ENCODE measurements at regions not wholly inside any gene's neighbourhood (a gene's known extent, or its start where the extent isn't known, plus 50 kb on each side); places are given as distances from the start of the nearest gene placed in this dataset.
"Not testable (repeated sequence)": the region's sequence is repeated elsewhere in the genome, so short reads cannot be mapped to it uniquely, and the experiment has no call there.

DNA sequence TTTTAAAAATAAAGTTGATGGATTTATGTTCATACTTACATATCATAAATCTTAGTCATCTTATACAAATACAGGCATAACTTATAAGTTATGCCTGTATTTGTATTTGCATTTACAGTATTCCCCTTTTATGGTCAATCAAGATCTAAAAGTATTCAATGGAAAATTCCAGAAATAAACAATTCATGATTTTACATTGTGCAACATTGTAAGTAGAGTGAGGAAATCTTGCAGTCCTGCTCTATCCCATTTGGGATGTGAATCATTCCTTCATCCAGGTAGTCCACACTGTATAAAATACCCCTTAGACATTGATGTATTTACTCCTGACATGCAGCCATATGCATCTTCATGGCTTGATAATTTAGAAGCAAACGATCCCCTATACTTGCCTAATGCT lies 795.3 kb downstream of the SLITRK1 start:
- DNase-seq: no peak

DNA sequence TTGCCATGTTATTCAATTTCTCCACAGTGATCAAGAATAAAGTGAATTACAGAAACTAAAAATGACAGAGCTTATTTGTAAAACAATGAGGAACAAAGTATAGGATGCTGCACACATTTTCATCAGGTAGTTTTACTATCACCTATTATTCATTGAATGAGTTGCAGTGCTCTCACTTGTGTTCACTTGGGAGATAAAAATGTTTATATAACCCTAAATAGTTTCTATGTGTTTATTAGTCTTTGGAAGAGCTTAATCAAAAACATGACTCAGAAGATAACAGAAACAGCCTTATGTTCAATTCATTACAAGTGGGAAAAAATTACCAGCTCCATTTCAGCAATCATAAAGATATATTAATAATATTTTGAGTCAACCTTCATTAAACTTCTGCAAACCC lies 796.2 kb downstream of the SLITRK1 start:
- no peak for DNase-seq

DNA sequence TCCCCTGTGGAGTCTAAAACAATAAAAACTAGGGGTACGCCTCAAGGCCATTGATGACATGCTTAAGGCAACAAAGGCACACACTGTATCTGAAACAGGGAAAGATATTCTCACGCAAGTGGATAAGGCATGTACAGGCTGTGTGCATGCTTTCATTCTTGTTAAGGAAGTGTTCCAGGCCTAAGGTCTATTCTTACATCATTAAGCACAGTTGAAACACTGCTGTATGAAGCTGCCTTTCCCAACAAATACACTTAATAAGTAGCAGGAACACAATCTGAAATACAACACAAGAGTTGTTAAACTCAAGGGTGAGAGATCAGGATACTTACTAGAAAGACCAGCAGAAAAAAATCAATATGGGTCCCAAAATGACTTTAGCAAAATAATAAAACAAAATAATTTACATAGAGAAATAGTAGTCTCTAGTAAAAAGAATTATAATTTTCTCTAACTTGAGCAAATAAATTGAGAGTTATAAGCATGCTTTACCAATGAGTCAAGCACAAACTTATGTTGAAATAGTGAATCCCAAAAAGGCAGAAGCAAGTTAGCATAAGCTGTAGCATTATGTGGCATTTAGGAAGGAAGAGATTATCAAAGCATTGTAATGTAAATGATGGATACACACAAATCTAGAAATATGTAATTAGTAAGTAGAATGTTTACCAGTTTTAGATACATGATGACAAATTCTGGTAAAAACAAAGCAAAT lies 796.9 kb downstream of the SLITRK1 start:
- DNase-seq: no peak

DNA sequence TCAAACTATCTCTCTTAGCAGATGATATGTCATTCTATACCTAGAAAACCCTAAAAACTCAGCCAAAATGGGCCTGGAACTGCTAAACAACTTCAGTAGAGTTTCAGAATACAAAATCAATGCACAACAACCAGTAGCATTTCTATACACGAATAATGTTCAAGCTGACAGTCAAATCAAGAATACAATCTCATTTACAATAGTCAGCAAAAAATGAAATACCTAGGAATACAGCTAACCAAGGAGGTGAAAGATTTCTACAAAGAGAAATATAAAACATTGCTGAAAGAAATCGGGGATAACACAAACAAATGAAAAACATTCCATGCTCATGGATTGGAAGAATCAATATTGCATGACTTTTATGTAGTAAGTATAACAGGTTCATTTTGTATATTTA lies 804.8 kb downstream of the SLITRK1 start:
- DNase-seq: no peak

DNA sequence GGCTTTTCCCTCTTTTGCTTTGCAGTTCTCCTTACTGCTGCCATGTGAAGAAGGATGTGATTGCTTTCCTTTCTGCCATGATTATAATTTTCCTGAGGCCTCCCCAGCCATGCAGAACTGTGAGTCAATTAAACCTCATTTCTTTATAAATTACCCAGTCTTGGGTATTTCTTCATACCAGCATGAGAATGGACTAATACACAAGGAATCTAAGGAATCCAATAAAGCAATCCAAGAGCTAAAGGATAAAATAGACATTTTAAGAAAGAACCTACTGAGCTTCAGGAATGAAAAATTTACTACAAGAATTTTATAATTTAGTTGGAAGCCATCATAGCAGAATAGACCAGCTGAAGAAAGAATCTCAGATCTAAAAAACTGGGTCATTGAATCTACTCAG lies 808.3 kb downstream of the SLITRK1 start:
- not testable (repeated sequence) for DNase-seq

DNA sequence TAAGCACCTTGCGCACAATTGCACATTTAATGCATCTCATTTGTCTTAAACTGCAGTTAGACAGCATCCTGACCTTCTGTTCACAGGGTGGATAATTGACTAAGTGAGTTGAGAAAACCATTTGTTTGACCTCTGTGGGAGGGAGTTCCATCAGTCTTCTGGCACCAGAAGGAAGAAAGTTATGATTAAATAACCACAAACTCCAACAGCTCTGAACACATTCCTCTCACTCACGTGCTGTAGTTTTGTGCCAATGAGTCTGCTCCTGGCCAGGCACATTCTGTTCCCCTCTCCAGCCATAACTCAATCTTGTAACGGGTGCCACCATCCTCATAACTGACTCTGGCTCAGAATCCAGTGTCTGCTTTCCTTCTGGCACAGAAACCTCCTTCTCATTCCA lies 817.2 kb downstream of the SLITRK1 start:
- DNase-seq: no peak

DNA sequence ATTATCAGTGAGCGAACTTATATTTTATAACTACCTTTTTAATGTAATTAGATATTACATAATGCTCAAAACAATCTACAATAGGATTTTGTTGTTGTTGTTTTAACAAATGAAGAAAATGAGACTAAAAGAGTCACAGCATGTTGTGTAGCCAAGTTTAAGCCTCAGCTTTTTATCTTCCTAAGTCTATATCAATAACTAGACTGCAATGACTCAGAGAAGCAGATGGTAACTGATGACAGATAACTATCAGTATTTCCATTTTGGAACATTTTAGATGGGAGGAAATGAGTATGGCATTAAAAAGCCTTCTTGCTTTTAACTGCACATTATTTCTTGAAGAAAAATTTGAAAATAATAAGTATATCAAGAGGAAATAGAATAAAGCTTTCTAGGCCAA lies 825.2 kb downstream of the SLITRK1 start:
- DNase-seq: no peak

DNA sequence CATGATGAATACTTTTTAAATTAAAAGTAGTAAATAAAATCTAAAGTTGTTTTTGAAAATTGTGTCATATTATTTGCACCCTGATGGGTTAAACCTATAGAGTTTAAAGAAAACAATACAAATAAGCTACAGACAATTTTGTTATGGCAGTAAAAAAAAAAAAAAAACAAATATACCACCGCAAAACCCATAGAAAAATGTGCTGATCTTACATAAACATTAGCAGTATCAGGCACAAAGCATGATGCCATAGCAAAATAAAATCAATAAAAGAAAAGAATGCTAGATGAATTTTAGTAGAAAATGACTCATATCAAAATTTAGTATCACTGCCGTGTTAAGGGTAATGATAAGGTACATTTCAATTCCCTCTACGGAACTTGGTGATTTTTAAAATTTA lies 826.0 kb downstream of the SLITRK1 start:
- no peak for DNase-seq

DNA sequence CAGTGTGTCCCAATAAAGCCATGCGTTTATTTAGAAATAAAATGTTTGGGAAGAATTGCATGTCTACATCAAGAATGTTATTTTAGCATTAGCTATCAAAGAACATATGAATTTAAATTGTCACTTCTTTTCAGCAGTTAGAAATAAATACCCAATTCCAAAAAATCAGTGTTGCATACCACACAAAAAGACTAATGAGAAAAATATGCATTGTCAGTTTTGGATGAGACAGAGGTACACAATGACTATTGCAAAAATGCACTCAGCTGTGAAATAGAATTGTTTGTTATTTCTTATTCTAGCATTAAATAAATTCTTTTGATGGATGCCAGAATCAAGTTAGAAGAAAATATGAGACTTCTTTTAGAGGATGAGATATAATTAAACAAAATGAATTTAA lies 833.9 kb downstream of the SLITRK1 start:
- no peak for DNase-seq

DNA sequence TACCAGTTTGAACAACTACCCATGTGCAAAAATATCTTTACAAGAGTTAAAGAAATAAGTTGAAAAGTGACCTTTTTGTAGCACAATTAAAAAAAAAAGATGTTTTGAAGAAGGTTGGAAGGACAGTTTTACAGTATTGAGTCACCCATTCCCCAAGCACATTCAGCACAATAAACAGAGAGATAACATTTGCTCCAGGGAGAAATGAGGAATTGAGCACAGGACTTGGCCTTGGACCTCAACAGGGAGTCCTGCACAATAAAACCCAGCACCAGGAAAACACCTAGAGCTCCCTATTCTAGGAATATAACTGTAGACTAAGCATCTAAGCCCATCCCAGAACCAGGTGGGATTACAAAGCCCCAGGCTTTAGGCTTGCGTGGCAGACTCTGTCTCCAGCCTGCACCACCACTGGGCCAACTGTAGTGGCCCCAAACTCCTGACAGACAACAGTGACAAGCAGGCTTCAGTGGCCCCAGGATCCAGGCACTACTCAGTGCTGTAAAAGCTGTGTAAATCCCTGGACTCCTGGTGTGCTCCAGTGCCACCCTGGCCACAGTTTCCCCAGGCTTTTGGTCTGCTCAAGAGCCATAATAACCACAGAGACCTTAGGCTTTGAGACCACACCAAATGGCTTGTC lies 857.2 kb downstream of the SLITRK1 start:
- no peak for DNase-seq

DNA sequence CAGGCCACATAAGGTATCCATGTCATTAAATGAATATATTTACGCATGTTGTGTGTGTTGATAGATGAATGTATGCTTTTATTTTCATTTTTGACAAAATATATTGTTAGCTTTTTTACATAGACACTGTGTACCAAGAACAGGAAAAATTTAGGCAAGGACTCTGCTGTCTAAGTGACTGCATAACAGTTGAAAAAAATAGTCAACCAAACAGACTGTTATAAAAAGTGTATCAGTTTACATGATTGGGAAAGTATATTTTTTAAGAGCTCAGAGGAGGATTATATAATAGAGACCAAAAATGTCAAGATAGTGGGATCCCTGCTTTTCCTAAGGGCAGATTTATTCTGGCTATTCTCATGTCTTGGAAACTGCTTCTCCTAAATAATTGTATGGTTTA lies 858.0 kb downstream of the SLITRK1 start:
- DNase-seq: no peak

DNA sequence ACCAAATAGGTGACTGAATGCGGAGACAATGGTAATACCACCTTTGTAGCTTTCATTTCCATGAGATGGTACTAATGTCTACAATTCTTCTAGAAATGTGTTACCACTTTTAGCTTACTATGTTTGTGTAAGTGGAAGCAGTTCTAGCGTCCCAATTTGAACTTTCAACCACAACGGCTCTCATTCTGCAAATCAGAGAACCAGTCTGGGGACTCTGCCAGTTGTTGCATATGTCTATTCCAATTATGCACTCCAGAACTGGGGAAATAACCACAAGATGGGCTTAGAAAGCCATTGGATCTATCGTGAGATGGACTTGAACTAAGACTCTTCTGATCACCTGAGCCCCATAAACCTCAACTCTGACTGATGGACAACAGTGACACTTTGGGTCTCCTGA lies 862.3 kb downstream of the SLITRK1 start:
- no peak for DNase-seq

DNA sequence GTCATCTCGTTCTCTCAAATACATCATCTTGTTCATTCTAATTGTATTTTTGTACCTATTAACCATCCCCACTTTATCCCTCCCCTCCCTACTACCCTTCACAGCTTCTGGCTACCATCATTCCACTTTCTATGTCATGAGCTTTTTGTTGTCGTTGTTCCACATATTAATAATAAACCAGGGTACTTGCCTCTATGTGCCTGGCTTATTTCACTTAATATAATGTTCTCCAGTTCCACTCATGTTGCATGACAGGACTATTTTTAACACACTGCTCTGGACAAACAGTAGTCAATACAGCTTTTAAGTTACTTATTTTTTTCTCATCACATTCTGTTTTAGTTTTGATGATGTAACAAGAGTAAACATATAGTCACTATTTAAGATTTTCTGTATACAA lies 872.3 kb downstream of the SLITRK1 start:
- no peak for DNase-seq

DNA sequence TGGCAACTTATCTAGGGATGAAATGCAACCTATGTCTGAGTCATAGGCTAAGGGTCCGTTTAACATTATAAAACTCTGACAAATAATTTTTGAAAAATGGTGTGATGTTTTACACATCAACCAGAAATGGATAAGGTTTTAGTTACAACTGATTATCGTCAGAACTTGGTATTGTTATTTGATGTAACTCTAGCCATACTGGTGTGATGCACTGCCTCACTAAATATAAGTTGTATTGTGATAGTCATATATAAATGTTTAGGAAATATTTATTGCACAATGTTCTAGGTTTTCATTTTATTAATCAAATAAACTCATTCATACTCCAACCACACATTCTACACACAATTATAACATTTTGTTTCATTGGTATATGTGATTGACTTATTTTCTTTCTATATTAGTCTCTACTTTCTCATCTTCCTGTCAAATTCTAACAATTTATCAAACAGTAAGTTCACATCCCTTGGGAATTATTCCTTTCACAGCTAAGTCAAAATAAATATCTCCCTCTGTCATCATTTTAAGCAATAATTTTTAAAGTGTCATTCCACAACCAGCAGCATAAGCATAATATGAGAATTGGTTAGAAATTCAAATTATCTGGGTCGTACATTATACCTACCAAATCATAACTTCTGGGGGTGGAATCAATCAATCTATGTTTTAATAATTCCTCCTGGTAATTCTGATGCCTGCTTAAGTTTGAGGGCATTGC lies 873.9 kb downstream of the SLITRK1 start:
- DNase-seq: no peak

DNA sequence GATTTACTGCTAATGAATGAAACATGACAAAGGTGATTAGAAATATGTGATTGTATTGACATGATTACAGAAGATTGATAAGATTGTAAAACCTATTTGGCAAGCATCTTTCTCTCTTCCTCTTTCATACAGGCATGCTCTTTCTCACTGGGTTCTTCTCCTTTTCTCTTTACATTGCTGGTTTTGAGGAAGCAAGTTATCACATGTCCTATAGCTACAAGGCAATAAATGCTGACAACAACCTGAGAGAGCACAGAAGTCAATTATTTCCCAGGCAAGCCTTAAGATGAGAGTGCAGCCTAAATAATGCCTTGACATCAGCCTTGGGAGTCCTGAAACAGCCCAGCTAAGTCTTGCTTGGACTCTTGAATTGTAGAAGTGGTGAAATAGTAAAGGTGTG lies 875.0 kb downstream of the SLITRK1 start:
- peak; percentile 2 to 20 (median 10) for DNase-seq

DNA sequence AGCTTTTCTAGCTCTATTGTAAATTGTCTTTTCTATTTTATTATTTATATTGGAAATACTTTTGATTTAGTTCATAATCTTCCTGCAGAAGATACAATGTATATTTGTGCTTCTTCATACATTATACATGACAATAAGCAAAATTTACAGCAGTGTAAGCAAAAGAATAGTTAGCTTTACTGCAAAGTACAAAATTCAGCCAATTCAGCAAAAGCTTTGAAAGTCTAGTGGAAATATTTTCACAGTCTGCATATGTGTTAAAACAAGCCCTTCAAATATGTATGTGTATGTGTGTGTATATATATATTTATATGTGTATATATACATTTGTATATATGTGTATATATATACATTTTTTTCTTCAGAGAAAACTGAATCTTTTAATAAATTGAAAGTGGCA lies 879.1 kb downstream of the SLITRK1 start:
- no peak for DNase-seq

DNA sequence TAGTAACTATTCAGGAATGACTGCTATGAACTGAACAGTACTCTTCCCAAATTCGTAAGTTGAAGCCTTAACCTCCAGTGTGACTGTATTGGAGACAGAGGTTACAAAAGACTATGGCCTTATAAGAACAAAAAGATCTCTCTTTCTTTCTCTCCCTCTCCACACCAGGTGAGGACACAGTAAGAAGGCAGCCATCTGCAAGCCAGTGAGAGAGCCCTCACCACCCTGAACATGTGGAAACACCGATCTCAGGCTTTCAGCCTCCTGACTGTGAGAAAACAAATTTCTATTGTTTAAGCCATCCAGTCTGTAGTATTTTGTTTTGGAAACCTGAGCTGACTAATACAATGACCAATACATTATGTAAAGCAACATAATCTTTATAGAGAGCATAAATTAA lies 888.9 kb downstream of the SLITRK1 start:
- DNase-seq: no peak

DNA sequence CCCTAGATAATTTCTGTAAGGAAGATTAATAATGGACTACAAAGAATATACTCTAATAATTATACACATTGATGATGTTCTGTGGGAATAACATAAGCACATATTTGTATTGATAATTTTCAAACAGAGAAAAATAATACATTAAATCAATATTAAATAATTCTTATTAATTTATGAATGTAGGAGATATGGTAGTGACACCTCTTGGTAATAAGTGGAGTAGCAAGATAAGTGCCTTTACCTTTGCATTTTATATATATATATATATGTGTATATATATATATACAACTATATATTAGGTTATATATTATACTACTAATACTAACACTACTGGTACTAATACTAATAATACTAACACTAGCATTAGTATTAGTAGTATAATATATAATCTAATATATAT lies 905.8 kb downstream of the SLITRK1 start:
- DNase-seq: no peak

DNA sequence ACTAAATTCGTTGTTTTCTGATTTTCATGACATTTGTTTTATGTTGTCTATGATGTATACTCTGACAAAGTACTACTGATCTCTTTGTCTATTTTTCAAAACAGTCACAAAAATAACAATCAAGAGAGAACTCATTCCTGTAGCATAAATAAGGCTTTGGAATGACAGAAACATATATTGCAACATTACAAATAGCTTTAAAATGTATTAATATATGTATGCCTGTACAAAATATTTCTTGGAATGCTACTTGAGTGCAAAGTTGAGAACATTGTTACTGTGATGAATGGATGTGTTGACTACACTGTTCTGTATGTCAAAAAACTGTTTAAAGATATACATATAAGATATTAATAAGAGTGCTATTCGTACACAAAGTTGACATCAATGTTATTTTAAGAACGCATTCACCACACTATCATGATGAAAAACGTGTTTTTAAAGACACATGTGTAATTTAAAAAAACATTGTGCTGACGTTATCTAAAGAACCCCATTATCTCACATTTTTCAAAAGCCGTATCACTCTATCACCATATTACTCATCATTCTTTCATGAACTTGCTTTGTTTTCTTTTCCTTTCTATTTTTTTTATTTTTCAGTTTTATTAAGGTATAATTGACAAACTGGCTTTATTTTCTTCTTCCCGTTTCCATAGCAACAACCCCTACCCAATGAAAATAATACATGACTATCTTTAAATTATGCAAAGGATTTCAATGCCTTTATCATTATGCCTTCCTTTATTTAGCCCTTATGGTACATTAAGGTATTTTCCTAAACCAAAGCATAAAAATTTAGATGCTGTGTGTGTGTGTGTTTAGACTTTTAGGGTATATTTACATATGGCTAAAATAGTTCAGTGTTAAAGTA lies 918.8 kb downstream of the SLITRK1 start:
- no peak for DNase-seq

DNA sequence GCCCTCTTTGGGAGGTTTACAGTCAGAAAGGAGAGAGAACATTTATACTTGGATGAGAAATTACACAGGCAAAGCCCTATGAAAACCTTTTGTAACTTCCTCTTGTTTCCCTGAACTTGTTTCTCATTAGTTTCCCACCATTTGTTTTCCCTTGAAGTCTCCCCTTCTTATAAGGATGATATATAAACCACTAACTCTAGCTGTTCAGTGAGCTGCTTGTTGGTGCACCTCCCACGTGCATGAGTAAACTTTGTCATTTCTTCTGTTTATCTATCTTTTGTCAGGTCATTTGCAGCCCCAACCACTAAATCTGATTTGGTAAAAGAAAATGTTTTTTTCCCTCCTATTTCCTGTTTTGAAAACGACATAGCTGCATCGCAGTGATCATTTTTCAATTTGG lies 919.9 kb downstream of the SLITRK1 start:
- no peak for DNase-seq

DNA sequence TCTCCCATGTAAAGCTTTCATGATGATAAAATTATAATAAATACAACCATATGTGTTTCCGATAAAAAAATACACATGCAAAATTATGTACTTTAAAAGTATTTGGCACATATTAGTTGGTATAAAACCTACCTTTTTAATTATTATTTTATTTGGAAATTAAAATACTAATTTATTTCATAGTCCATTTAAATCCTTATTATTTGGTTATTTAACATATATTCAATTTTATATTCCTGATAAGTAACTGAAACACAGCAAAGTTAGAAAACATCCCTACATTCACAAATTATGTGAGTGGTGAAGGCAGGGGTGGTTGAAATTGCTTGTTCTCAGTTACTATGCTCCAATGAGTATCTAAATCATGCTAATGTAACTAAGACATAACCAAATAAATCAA lies 920.5 kb downstream of the SLITRK1 start:
- no peak for DNase-seq

DNA sequence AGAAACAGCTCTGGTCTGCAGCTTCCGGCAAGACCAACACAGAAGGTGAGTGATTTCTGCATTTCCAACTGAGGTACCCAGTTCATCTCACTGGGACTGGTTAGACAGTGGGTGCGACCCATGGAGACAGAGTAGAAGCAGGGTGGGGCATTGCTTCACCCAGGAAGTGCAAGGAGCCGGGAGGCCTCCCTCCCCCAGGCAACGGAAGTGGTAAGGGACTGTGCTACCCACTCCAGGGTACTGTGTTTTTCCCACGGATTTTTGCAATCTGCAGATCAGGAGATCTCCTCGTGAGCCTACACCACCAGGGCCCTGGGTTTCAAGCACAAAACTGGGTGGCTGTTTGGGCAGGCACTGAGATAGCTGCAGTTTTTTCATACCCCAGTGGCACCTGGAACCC lies 929.9 kb downstream of the SLITRK1 start:
- DNase-seq: not testable (repeated sequence)

DNA sequence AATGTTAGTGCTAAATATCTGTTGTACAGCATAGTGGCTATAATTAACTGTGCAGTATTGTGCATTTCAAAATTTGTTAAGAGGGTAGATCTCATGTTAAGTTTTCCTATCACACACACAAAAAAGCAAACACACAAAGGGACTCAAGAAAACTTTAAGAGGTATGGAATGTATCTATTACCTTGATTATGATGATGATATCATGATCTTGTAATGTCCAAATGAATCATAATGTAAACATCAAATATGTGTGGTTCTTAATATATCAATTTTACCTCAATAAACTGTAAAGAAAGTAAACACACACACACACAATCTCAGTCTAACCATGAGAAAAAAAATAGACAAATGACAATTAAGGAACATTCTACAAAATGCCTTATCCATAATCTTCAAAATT lies 934.6 kb downstream of the SLITRK1 start:
- DNase-seq: no peak
